ENCODE measurements at regions not wholly inside any gene's neighbourhood (a gene's known extent, or its start where the extent isn't known, plus 50 kb on each side); places are given as distances from the start of the nearest gene placed in this dataset.

GRCh38 chr11:80587906-80588305 is 1147.1 kb upstream of the TENM4 start:
- Histone ChIP-seq H3K4me3 (ENCODE audit: low read length) (no peak overlapping the region), H3K4me1 (ENCODE audit: control insufficient read depth, insufficient read depth, low read length) (no peaks in the 10 kb centered on the region), H3K36me3 (ENCODE audit: control insufficient read depth, insufficient read depth, low read length) (no peaks in the 10 kb centered on the region), H3K27me3 (ENCODE audit: control insufficient read depth, insufficient read depth, low read length, poor library complexity, severe bottlenecking) (no peaks in the 10 kb centered on the region), H3K9me3 (ENCODE audit: control insufficient read depth, low read length) (peaks cover 6% of the 10 kb centered on the region), H3K27ac (ENCODE audit: low read depth, low read length) (no peak overlapping the region), H3K9ac (ENCODE audit: extremely low read depth, low read length, poor library complexity, severe bottlenecking) (no peak overlapping the region)
- H3K4me3 Mint-ChIP-seq: no peak overlapping the region
- no peak overlapping the region for H3K27ac Mint-ChIP-seq
- no peak for DNase-seq
- H3K36me3 Mint-ChIP-seq (ENCODE audit: low read depth): no peaks in the 10 kb centered on the region
- 95 to 96% methylated on average over 2 of the region's 2 CpGs for WGBS, 2 experiments (ENCODE audit: insufficient coverage in 1 of 2, insufficient read length in 1 of 2)
- no peaks in the 10 kb centered on the region for H3K27me3 Mint-ChIP-seq (ENCODE audit: insufficient read depth)
- H3K4me1 Mint-ChIP-seq: peaks cover 18% of the 10 kb centered on the region
- H3K9me3 Mint-ChIP-seq: peaks cover 7% of the 10 kb centered on the region
- no peak for TF ChIP-seq CTCF (conservative IDR thresholded peaks at IDR 0.05)

GRCh38 chr11:80586464-80586863 is 1145.6 kb upstream of the TENM4 start:
- WGBS, 2 experiments (ENCODE audit: insufficient coverage in 1 of 2, insufficient read length in 1 of 2): 92% methylated on average over 1 of the region's 1 CpG; no CpG with 5 or more reads in 1 of the 2 experiments
- Histone ChIP-seq H3K4me3 (ENCODE audit: low read length) (no peak overlapping the region), H3K27ac (ENCODE audit: low read depth, low read length) (no peak overlapping the region), H3K9ac (ENCODE audit: extremely low read depth, low read length, poor library complexity, severe bottlenecking) (no peak overlapping the region), H3K36me3 (ENCODE audit: control insufficient read depth, insufficient read depth, low read length) (no peaks in the 10 kb centered on the region), H3K9me3 (ENCODE audit: control insufficient read depth, low read length) (peaks cover 6% of the 10 kb centered on the region), H3K4me1 (ENCODE audit: control insufficient read depth, insufficient read depth, low read length) (no peaks in the 10 kb centered on the region), H3K27me3 (ENCODE audit: control insufficient read depth, insufficient read depth, low read length, poor library complexity, severe bottlenecking) (no peaks in the 10 kb centered on the region)
- Mint-ChIP-seq H3K27ac (no peak overlapping the region), H3K4me3 (no peak overlapping the region), H3K27me3 (ENCODE audit: insufficient read depth) (no peaks in the 10 kb centered on the region), H3K36me3 (ENCODE audit: low read depth) (no peaks in the 10 kb centered on the region), H3K9me3 (peaks cover 7% of the 10 kb centered on the region), H3K4me1 (peaks cover 14% of the 10 kb centered on the region)
- no peak for DNase-seq
- no peak for TF ChIP-seq CTCF (conservative IDR thresholded peaks at IDR 0.05)

GRCh38 chr11:80584661-80585060 is 1143.8 kb upstream of the TENM4 start:
- Mint-ChIP-seq H3K4me1 (peaks cover 12% of the 10 kb centered on the region), H3K36me3 (ENCODE audit: low read depth) (no peaks in the 10 kb centered on the region), H3K27me3 (ENCODE audit: insufficient read depth) (no peaks in the 10 kb centered on the region), H3K4me3 (no peak overlapping the region), H3K27ac (no peak overlapping the region), H3K9me3 (no peaks in the 10 kb centered on the region)
- no peaks in the 10 kb centered on the region for H3K36me3 ChIP-seq (ENCODE audit: control insufficient read depth, insufficient read depth, low read length)
- H3K9me3 ChIP-seq (ENCODE audit: control insufficient read depth, low read length): no peaks in the 10 kb centered on the region
- no peaks in the 10 kb centered on the region for H3K27me3 ChIP-seq (ENCODE audit: control insufficient read depth, insufficient read depth, low read length, poor library complexity, severe bottlenecking)
- no peak for TF ChIP-seq CTCF (conservative IDR thresholded peaks at IDR 0.05)
- no peak overlapping the region for H3K9ac ChIP-seq (ENCODE audit: extremely low read depth, low read length, poor library complexity, severe bottlenecking)
- no peak overlapping the region for H3K27ac ChIP-seq (ENCODE audit: low read depth, low read length)
- 87 to 95% methylated on average over 2 to 3 of the region's 3 CpGs for WGBS, 2 experiments (ENCODE audit: insufficient coverage in 1 of 2, insufficient read length in 1 of 2)
- H3K4me3 ChIP-seq (ENCODE audit: low read length): no peak overlapping the region
- H3K4me1 ChIP-seq (ENCODE audit: control insufficient read depth, insufficient read depth, low read length): no peaks in the 10 kb centered on the region
- no peak for DNase-seq

All from endodermal cell (in vitro differentiated cells).